Type B pancreatic cell (in vitro differentiated cells): ENCODE measurements at regions not wholly inside any gene's neighbourhood (a gene's known extent, or its start where the extent isn't known, plus 50 kb on each side); places are given as distances from the start of the nearest gene placed in this dataset.

Experiments used
- DNase-seq: peaks from one replicate; pipeline ENCODE4 v3.0.0; 2021; ENCODE audit warnings: mixed read lengths; ENCODE audit not compliant: unreplicated experiment; ENCODE audit errors: extremely low spot score
- H3K27ac Mint-ChIP-seq: 2 replicates; pipeline ENCODE4 v1.8.0; 2021; ENCODE audit warnings: mild to moderate bottlenecking, mixed read lengths
- H3K27me3 Mint-ChIP-seq: 2 replicates; pipeline ENCODE4 v1.8.0; 2021; ENCODE audit warnings: mixed read lengths
- H3K36me3 Mint-ChIP-seq: 2 replicates; pipeline ENCODE4 v1.8.0; 2021; ENCODE audit warnings: mixed read lengths
- H3K4me1 Mint-ChIP-seq: one replicate; pipeline ENCODE4 v1.8.0; 2021; ENCODE audit warnings: mixed read lengths; ENCODE audit not compliant: unreplicated experiment
- H3K4me3 Mint-ChIP-seq: 2 replicates; pipeline ENCODE4 v1.8.0; 2021; ENCODE audit warnings: mild to moderate bottlenecking, mixed read lengths
- H3K9me3 Mint-ChIP-seq: 2 replicates; pipeline ENCODE4 v1.8.0; 2021; ENCODE audit warnings: mixed read lengths
- CTCF ChIP-seq: fragments of 200-600 bp; sonication (generic); conservative IDR thresholded peaks from 2 replicates; pipeline ENCODE4 v1.5.0; 2021; ENCODE audit warnings: antibody characterized with exemption, mild to moderate bottlenecking

DNA sequence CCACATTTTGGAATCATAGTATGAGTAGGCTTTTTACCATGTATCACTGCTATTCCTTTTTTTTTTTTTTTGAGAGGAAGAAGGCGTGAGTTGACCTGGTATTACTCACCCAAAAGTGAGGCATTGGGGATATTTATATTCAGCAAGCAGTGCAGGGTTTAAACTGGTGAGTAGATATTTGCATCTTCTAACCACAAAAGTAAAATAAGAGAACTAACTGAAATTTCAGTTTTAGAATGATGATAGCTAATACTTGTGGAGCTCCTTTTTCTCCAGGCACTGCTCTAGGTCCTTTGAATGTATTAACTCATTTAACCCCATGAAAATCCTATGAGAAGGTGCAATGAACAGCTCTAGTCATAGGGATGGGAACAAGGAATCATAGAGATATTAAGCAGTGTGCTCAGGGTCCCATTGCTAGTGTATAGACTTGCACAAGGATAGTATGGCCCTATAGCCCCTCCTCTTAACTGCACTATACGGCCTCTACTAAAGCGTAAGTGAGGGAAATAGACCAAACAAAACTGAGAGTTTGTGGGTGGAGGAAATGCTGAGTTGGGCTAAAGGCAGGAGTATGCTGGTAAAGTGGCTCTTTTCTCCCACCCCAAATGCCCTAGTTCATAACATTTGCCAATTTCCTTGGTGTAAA, 104.3 kb upstream of the MAX start:
- no peaks in the 10 kb centered on the region for H3K27me3 Mint-ChIP-seq
- H3K27ac Mint-ChIP-seq, result no peak overlapping the region
- H3K9me3 Mint-ChIP-seq, result no peaks in the 10 kb centered on the region
- H3K4me1 Mint-ChIP-seq, result peaks cover 20% of the 10 kb centered on the region
- no peak overlapping the region for H3K4me3 Mint-ChIP-seq
- no peak for DNase-seq
- no peak for TF ChIP-seq CTCF
- no peaks in the 10 kb centered on the region for H3K36me3 Mint-ChIP-seq

DNA sequence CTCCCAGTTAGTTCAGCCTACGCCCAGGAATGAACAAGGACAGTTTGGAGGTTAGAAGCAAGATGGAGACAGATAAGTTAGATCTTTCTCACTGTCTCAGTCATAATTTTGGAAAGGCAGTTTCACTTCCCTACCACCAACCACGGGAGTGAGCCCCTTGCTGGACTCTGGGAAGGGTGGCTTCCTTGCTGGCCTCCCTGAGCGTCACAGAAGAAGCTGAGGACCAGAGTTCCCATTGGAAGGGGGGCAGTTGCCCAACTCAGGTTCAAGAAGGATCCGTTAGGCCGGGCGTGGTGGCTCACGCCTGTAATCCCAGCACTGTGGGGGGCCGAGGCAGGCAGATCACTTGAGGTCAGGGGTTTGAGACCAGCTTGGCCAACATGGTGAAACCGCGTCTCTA, 106.2 kb upstream of the MAX start:
- Mint-ChIP-seq H3K9me3 (no peaks in the 10 kb centered on the region), H3K27me3 (no peaks in the 10 kb centered on the region), H3K4me3 (no peak overlapping the region), H3K36me3 (no peaks in the 10 kb centered on the region), H3K27ac (no peak overlapping the region), H3K4me1 (peaks cover 20% of the 10 kb centered on the region)
- no peak for DNase-seq
- no peak for TF ChIP-seq CTCF

GRCh38 chr14:65210118-65210821, 108.0 kb upstream of the MAX start:
- Mint-ChIP-seq H3K27ac (no peak overlapping the region), H3K36me3 (no peaks in the 10 kb centered on the region), H3K27me3 (no peaks in the 10 kb centered on the region), H3K9me3 (no peaks in the 10 kb centered on the region), H3K4me3 (no peak overlapping the region), H3K4me1 (peaks cover 22% of the 10 kb centered on the region)
- DNase-seq, result no peak
- TF ChIP-seq CTCF, result no peak

DNA sequence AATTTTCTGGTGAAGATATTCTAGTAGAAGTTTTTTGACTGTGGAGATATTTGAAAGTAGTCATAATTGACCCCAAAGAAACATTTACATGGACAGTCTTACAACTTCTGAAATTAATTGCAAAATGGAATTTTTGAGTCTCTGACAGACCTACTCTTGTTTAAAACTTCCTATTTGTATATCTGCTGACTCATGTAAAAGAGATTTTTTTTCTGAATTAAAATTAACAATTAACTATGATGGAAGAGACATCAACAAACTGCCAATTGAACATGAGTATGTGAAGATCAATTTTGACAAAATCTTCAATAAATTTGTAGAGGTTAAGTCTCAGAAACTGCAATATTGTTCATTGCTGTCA, 108.5 kb upstream of the MAX start:
- H3K27ac Mint-ChIP-seq, result no peak overlapping the region
- no peak for DNase-seq
- no peak overlapping the region for H3K4me3 Mint-ChIP-seq
- no peak for TF ChIP-seq CTCF
- H3K27me3 Mint-ChIP-seq, result no peaks in the 10 kb centered on the region
- H3K9me3 Mint-ChIP-seq, result no peaks in the 10 kb centered on the region
- peaks cover 18% of the 10 kb centered on the region for H3K4me1 Mint-ChIP-seq
- no peaks in the 10 kb centered on the region for H3K36me3 Mint-ChIP-seq

- H3K4me1 Mint-ChIP-seq, result peaks cover 18% of the 10 kb centered on the region
- no peaks in the 10 kb centered on the region for H3K27me3 Mint-ChIP-seq
- no peaks in the 10 kb centered on the region for H3K36me3 Mint-ChIP-seq
- no peak overlapping the region for H3K4me3 Mint-ChIP-seq
- no peaks in the 10 kb centered on the region for H3K9me3 Mint-ChIP-seq
- DNase-seq, result no peak
- no peak overlapping the region for H3K27ac Mint-ChIP-seq
- TF ChIP-seq CTCF, result no peak
Measured at GRCh38 chr14:65211341-65211987, 109.1 kb upstream of the MAX start.
